GM21529 (cell line): ENCODE measurements at regions not wholly inside any gene's neighbourhood (a gene's known extent, or its start where the extent isn't known, plus 50 kb on each side); places are given as distances from the start of the nearest gene placed in this dataset.
A peak's percentile ranks its signal among the peaks of the same experiment; 100 is the strongest.

Experiments
- ATAC-seq: cut with Tn5 transposase; IDR thresholded peaks from one replicate; pipeline ENCODE4 v1.9.1; 2021; ENCODE audit not compliant: unreplicated experiment

DNA sequence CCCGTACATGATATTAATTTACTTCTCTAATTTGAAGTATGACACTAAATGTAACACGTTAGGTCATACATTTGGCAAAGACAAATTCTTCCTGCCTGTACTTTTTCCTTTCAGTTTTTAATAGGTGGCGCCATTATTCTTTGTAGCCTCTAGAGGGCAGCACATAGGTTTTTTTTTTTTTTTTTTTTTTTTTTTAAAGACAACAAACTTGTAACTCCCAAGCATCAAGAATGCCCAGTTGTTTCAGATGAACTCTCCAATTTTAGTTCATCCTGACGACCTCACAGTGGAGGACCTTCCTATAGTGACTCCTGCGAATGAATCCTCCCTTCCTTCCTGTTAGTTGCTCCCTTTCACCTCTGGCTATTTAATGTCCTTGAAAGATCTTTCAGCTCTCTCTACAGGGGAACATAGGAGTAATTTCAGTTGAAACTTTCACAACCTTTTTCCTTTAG is 139.3 kb upstream of the HDAC9 start:
- ATAC-seq: peak; percentile 54

- ATAC-seq: peak; percentile 40
Measured at GRCh38 chr7:18357691-18358090, 137.9 kb upstream of the HDAC9 start.

- no peak for ATAC-seq
Measured at GRCh38 chr7:18361756-18362155, 133.8 kb upstream of the HDAC9 start.

DNA sequence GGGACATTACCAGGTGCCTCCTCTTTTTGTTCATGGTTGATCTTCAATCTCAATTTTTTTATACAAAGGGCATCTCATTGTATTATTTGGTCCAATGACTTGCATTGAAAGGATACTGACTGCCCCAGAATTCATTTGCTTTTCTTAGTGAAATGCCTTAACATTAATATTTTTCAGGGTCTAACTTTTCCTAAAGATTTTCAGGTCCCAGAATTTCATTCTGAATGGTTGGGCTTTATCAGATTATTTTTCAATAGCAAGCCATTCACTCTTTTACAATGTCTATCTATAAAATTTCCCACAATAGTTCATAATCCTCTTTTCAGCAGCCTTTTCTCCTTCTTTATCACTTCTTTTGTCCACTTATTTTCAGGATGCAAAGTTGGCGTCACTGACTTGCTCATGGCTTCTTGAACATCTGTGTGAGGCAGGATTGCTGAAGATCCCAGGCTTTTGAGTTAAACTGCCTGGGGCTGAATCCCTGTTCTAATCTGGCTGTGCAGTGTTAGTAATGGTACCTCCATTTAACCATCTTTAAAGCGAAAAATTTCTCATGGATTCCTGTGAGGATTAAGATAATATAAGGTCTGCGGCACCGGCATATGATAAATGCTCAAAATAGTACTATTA is 131.7 kb upstream of the HDAC9 start:
- no peak for ATAC-seq

- no peak for ATAC-seq
Measured at GRCh38 chr7:18364396-18364795, 131.2 kb upstream of the HDAC9 start.

- no peak for ATAC-seq
Measured at GRCh38 chr7:18366394-18366793, 129.2 kb upstream of the HDAC9 start.

DNA sequence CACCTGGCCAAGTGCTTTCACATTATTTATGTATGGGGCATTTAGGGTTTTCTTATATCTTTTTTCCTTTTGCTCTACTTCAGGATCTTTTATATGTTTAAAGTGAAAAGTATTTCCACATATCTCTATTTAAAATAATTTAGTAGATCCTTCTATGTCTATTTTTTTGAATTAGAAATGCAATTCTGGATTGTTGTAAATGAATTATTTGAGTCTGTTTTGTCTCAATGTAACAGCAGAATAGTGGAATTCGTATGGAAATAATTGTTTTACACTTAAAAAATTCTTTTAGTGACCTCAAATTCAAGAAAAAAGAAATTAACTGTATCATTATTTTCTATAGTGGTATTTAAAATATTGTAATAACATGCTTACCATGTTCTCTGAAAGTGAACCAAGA is 126.5 kb upstream of the HDAC9 start:
- ATAC-seq: no peak

DNA sequence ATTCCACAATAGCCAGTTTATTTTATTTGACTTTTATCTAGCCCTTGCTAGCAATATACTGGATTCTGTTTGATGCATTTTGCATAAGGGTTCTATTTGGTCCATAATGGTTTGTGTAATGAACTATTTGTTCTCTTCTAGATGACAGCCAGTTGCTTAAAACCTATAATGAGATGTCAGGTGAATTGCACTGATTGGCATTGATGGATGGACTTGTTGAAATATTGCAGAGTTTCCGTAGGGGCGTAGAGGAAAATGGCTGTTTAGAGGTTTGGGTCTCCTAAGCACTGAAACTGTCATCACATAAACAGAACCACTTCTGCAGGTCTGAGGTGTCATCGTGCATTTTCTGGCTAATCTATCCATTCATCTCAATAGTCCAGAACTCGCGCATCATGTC is 124.9 kb upstream of the HDAC9 start:
- ATAC-seq: no peak

DNA sequence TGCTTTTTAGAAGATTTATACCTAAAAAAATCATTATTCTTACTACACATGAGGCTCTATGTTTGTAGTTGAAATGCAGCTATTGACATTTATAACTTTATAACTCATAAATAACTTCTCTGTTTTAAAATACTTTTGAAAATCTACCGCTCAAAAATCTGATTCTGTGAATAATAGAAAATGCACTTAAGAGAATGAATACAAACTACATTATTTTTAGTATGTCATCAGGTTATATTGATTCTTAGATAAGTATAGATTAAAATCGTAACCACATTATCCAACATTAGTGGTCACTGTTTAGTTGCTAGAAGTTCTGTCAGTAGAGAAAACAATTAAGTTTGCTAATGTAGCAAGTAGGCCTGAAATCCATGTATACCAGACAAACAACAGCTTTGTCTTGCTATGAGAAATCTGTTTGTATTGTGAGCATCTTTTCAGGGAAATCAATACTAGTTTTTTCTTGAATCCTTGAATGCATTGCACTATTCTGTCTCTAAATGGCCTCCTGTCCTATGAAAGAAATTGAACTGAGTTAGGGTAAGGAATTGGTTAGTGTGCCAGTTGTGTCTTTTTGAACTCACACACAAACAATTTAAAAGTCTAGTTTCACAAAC is 116.5 kb upstream of the HDAC9 start:
- no peak for ATAC-seq

GRCh38 chr7:18384491-18385143 is 110.9 kb upstream of the HDAC9 start:
- no peak for ATAC-seq

GRCh38 chr7:18386607-18387006 is 108.9 kb upstream of the HDAC9 start:
- no peak for ATAC-seq

DNA sequence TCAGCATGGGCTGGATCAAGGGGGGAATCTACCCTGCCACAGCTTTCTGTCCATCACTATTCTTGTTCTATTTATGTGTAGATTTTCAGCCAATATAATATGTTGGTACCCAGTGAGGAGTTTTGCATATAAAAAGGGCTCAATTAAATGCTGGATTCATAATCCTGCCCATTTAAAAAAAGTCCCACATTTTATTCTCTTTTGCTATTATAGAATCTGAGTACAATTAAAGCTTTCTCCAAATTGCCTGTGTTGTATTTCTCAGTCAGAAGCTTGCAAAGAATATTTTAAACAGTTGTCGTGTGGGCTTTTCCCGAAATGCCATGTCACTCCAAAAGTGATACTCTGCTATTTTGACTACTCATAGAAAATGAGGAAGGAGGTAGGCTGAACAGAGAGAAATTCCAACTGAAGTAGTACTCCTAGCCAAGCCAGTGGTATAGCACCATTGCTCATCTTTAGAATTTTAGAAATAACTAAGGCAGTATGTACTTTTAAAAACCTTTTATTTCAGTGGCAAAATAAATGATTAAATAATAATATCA is 108.3 kb upstream of the HDAC9 start:
- no peak for ATAC-seq

DNA sequence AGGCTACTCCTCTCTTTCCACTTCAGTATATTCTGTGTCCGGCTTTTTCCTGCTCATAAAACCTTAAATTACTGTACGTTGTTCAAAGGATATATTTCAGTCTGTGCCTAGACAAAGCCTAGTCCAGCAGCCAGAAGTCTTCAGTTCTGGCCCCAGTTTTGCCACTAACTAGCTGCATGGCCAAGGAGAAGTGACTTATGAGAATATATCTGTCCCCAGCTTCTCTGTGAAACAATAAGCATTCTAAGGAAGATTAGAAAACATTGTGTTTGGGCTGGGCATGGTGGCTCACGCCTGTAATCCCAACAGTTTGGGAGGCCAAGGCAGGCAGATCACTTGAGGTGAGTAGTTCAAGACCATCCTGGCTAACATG is 105.0 kb upstream of the HDAC9 start:
- ATAC-seq: peak; percentile 46

GRCh38 chr7:18393465-18394118 is 102.0 kb upstream of the HDAC9 start:
- ATAC-seq: no peak

DNA sequence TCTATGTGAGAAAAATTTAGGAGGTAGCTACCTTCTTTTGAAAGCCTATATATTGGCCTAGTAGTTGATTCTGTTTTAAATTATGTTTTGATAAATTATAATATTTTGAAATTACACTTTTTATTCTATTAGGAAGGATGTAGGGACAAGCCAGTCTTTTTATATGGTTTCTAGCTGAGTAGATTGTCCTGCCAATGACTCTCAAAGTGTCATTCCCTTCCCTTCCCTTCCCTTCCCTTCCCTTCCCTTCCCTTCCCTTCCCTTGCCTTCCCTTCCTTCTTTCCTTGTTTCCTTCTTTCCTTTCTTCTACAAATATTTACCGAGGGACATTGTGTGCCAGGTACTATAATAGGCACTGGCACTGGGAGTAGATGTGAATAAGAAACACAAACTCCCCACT is 99.7 kb upstream of the HDAC9 start:
- no peak for ATAC-seq

DNA sequence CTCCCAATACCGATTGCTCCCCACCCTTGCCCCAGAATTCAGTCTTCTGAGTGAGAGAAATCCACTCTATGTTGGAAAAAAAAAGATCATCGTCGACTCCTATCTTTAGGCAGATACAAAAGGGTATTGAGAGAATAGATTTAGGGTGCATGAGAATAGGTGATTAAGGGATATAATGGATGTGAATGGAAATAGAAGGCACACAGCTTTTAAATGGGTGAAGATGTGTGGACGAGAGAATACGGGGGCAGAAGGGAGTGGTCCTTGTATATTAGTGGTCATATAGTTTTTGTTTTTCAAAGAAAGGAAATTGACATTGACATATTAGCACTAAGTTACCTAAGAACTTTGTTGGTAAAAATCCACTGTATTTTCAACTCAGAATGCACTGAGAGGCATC is 98.6 kb upstream of the HDAC9 start:
- no peak for ATAC-seq

- no peak for ATAC-seq
Measured at GRCh38 chr7:18399436-18400235, 95.9 kb upstream of the HDAC9 start.

- ATAC-seq: no peak
Measured at GRCh38 chr7:18400275-18400674, 95.3 kb upstream of the HDAC9 start.

- ATAC-seq: no peak
Measured at GRCh38 chr7:18400726-18401125, 94.8 kb upstream of the HDAC9 start.

- no peak for ATAC-seq
Measured at GRCh38 chr7:18401757-18402156, 93.8 kb upstream of the HDAC9 start.
